Keratinocyte (primary cell): ENCODE measurements at regions not wholly inside any gene's neighbourhood (a gene's known extent, or its start where the extent isn't known, plus 50 kb on each side); places are given as distances from the start of the nearest gene placed in this dataset.

ENCODE experiments used
- DNase-seq: peaks from one replicate; pipeline ENCODE4 v3.0.0-alpha.2; 2011; ENCODE audit warnings: low read depth, missing footprints, low spot score
- FAIRE-seq: peaks from 2 replicates; lab custom pipeline; 2011; peaks lifted over from hg19 to GRCh38; lab: Jason Lieb, UNC
- H2AFZ ChIP-seq: 2 replicates; pipeline ENCODE4 v1.6.0; 2012; ENCODE audit warnings: low read length, control low read depth, inconsistent platforms; ENCODE audit not compliant: control insufficient read depth
- H3K27ac ChIP-seq: 2 replicates; pipeline ENCODE4 v1.5.1; 2011; ENCODE audit warnings: low read length; ENCODE audit not compliant: control insufficient read depth, insufficient read depth
- H3K27me3 ChIP-seq: 3 replicates; pipeline ENCODE4 v1.6.0; 2011; ENCODE audit warnings: low read length; ENCODE audit not compliant: control insufficient read depth, insufficient read depth; ENCODE audit errors: extremely low read depth
- H3K36me3 ChIP-seq, 2 experiments: 2 replicates in 1 of 2; 3 replicates in 1 of 2; pipeline ENCODE4 v1.5.1; 2011; ENCODE audit warnings: low read length in 2 of 2, mild to moderate bottlenecking in 1 of 2; ENCODE audit not compliant: control insufficient read depth in 2 of 2, insufficient read depth in 2 of 2; ENCODE audit errors: extremely low read depth in 1 of 2
- H3K4me1 ChIP-seq: 3 replicates; pipeline ENCODE4 v1.5.1; 2011; ENCODE audit warnings: low read length; ENCODE audit not compliant: control insufficient read depth, insufficient read depth; ENCODE audit errors: extremely low read depth
- H3K4me2 ChIP-seq: 3 replicates; pipeline ENCODE4 v1.6.0; 2011; ENCODE audit warnings: low read depth, low read length; ENCODE audit not compliant: control insufficient read depth, insufficient read depth; ENCODE audit errors: extremely low read depth
- H3K4me3 ChIP-seq, 3 experiments: fragments of 200-600 bp in 1 of 3; sonication (generic) in 1 of 3; 2 replicates in 2 of 3; 3 replicates in 1 of 3; pipeline ENCODE4 v1.5.1; 2011 to 2016; ENCODE audit warnings: low read length in 3 of 3, mild to moderate bottlenecking in 3 of 3, control low read depth in 2 of 3, inconsistent platforms in 1 of 3, low read depth in 1 of 3, mixed read lengths in 1 of 3, mixed run types in 1 of 3, moderate library complexity in 1 of 3; ENCODE audit not compliant: control insufficient read depth in 2 of 3, insufficient read depth in 2 of 3; ENCODE audit errors: extremely low read depth in 1 of 3
- H3K79me2 ChIP-seq: 2 replicates; pipeline ENCODE4 v1.6.0; 2012; ENCODE audit warnings: low read length; ENCODE audit not compliant: control insufficient read depth, insufficient read depth
- H3K9ac ChIP-seq: 3 replicates; pipeline ENCODE4 v1.6.0; 2011; ENCODE audit warnings: low read length; ENCODE audit not compliant: control insufficient read depth, insufficient read depth; ENCODE audit errors: extremely low read depth
- H3K9me1 ChIP-seq: 3 replicates; pipeline ENCODE4 v1.6.0; 2011; ENCODE audit warnings: low read length; ENCODE audit not compliant: control insufficient read depth, insufficient read depth; ENCODE audit errors: extremely low read depth
- H3K9me3 ChIP-seq: 2 replicates; pipeline ENCODE4 v1.5.1; 2012; ENCODE audit warnings: low read depth, low read length; ENCODE audit not compliant: control insufficient read depth
- H4K20me1 ChIP-seq: 3 replicates; pipeline ENCODE4 v1.6.0; 2011; ENCODE audit warnings: low read length; ENCODE audit not compliant: control insufficient read depth, insufficient read depth; ENCODE audit errors: extremely low read depth
- CTCF ChIP-seq, 3 experiments: IDR thresholded peaks in 1 of 3; conservative IDR thresholded peaks in 1 of 3; optimal IDR thresholded peaks in 1 of 3; 2 replicates in 2 of 3; 3 replicates in 1 of 3; pipeline versions ENCODE3 to v1.5.1; 2011; ENCODE audit warnings: low read length in 3 of 3, mild to moderate bottlenecking in 3 of 3, moderate library complexity in 2 of 3, control low read depth in 1 of 3, inconsistent platforms in 1 of 3; ENCODE audit not compliant: insufficient read depth in 2 of 3; ENCODE audit errors: extremely low read depth in 1 of 3
- EZH2 ChIP-seq: IDR thresholded peaks from one replicate; pipeline ENCODE4 v1.6.1; 2012; ENCODE audit warnings: inconsistent platforms, mild to moderate bottlenecking, low read length, moderate library complexity
- dilution Hi-C: fragments of 300-500 bp; cut with MboI; formaldehyde crosslinking; loops from one replicate; pipeline ENCODE4 v1.7.0; 2020; ENCODE audit warnings: low sequenced_read_pairs; ENCODE audit not compliant: extremely low pct_ligation_motif_present

GRCh38 chr14:42123526-42123925, 516.9 kb downstream of the LRFN5 start:
- no peak overlapping the region for H3K4me3 ChIP-seq
- no peaks in the 10 kb centered on the region for H3K9me3 ChIP-seq
- no peak overlapping the region for H3K4me2 ChIP-seq
- H3K27me3 ChIP-seq: no peaks in the 10 kb centered on the region
- H3K27ac ChIP-seq: no peak overlapping the region
- DNase-seq (no peak), FAIRE-seq (no peak)
- H3K9ac ChIP-seq: no peak overlapping the region
- no peaks in the 10 kb centered on the region for H3K79me2 ChIP-seq
- H3K4me1 ChIP-seq: no peaks in the 10 kb centered on the region
- H3K36me3 ChIP-seq: no peaks in the 10 kb centered on the region
- no peaks in the 10 kb centered on the region for H3K9me1 ChIP-seq
- no peaks in the 10 kb centered on the region for H4K20me1 ChIP-seq
- TF ChIP-seq CTCF (optimal IDR thresholded peaks at IDR 0.05 in 1 of 3, IDR thresholded peaks at IDR 0.05 in 1 of 3, conservative IDR thresholded peaks at IDR 0.05 in 1 of 3; ENCODE audit: extremely low read depth in 1 of 3, insufficient read depth in 2 of 3, low read length in 3 of 3) (no peak), EZH2 (no peak)
- no peak overlapping the region for H2AFZ ChIP-seq
- dilution Hi-C loops: no loop called here

DNA sequence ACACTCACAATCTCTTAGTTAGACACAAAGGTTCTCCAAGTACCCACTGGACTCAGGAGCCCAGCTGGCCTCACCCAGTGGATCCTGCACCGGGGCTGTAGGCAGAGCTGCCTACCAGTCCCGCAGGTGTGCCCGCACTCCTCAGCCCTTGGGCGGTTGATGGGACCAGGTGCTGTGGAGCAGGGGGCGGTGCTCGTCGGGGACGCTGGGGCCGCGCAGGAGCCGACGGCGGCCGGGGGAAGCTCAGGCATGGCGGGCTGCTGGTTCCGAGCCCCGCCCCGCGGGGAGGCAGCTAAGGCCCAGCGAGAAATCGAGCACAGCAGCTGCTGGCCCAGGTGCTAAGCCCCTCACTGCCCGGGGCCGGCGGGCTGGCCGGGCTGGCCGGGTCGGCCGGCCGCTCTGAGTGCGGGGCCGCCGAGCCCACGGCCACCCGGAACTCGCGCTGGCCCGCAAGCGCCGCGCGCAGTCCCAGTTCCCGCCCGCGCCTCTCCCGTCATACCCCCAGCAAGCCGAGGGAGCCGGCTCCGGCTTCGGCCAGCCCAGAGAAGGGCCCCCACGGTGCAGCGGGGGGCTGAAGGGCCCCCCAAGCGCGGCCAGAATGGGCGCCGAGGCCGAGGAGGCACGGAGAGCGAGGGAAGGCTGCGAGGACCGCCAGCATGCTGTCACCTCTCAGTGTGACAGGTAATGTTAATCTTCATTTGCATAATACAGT, 506.8 kb downstream of the LRFN5 start:
- H3K36me3 ChIP-seq: no peaks in the 10 kb centered on the region
- no peaks in the 10 kb centered on the region for H4K20me1 ChIP-seq
- no peak overlapping the region for H3K4me2 ChIP-seq
- no peaks in the 10 kb centered on the region for H3K27me3 ChIP-seq
- H2AFZ ChIP-seq: no peak overlapping the region
- H3K79me2 ChIP-seq: no peaks in the 10 kb centered on the region
- no peaks in the 10 kb centered on the region for H3K9me1 ChIP-seq
- TF ChIP-seq EZH2 (no peak), CTCF (optimal IDR thresholded peaks at IDR 0.05 in 1 of 3, IDR thresholded peaks at IDR 0.05 in 1 of 3, conservative IDR thresholded peaks at IDR 0.05 in 1 of 3; ENCODE audit: extremely low read depth in 1 of 3, insufficient read depth in 2 of 3, low read length in 3 of 3) (no peak)
- H3K27ac ChIP-seq: no peak overlapping the region
- dilution Hi-C loops: no loop called here
- H3K9ac ChIP-seq: no peak overlapping the region
- DNase-seq (no peak), FAIRE-seq (no peak)
- peaks cover 5% of the 10 kb centered on the region for H3K9me3 ChIP-seq
- H3K4me3 ChIP-seq: no peak overlapping the region
- no peaks in the 10 kb centered on the region for H3K4me1 ChIP-seq
